Glutamatergic neuron (in vitro differentiated cells): ENCODE measurements at regions not wholly inside any gene's neighbourhood (a gene's known extent, or its start where the extent isn't known, plus 50 kb on each side); places are given as distances from the start of the nearest gene placed in this dataset.

Experiments used
- DNase-seq: peaks from one replicate; pipeline ENCODE4 v3.0.0; 2022
- H3K27ac Mint-ChIP-seq: one replicate; pipeline ENCODE4 v1.8.0; 2020; ENCODE audit warnings: mild to moderate bottlenecking, mixed read lengths, inconsistent platforms; ENCODE audit not compliant: unreplicated experiment
- H3K27me3 Mint-ChIP-seq: one replicate; pipeline ENCODE4 v1.8.0; 2020; ENCODE audit warnings: mild to moderate bottlenecking, moderate library complexity, mixed read lengths, inconsistent platforms; ENCODE audit not compliant: unreplicated experiment
- H3K36me3 Mint-ChIP-seq: one replicate; pipeline ENCODE4 v1.8.0; 2020; ENCODE audit warnings: mild to moderate bottlenecking, mixed read lengths, inconsistent platforms; ENCODE audit not compliant: unreplicated experiment
- H3K4me1 Mint-ChIP-seq: one replicate; pipeline ENCODE4 v1.8.0; 2020; ENCODE audit warnings: mild to moderate bottlenecking, low read depth, mixed read lengths, inconsistent platforms; ENCODE audit not compliant: unreplicated experiment
- H3K4me3 Mint-ChIP-seq: one replicate; pipeline ENCODE4 v1.8.0; 2020; ENCODE audit warnings: mild to moderate bottlenecking, mixed read lengths, inconsistent platforms; ENCODE audit not compliant: unreplicated experiment
- H3K9me3 Mint-ChIP-seq: one replicate; pipeline ENCODE4 v1.8.0; 2020; ENCODE audit warnings: mild to moderate bottlenecking, moderate library complexity, mixed read lengths, inconsistent platforms; ENCODE audit not compliant: unreplicated experiment
- TF ChIP-seq, protein P1 (sequence below): fragments of 200-600 bp; sonication (generic); IDR thresholded peaks from one replicate; pipeline ENCODE4 v1.5.0; 2021; ENCODE audit not compliant: partially characterized antibody, unreplicated experiment

DNA sequence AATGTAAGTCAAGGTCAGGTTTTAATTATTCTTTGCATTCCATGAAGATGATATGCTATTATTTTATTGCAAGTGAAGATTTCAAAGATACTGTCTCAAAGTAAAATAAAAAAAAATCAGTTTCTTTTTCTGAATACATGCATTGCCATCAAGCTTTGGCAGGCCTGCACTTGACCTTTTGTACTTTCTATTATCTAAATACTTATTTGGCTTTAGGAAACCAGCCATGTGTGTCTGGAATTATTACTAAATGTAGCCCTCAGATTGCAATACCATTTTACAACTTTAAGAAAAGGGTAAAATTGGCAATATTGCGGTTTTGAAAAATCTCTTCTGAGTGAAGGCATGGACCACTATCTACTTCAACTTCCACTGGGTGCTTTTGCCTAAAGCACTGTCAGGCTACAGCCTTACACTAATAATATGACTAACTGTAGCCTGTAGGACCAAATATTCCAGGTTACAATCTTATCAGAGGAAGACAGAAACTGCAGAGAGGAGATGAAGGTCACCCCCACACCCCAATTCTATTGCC is 349.4 kb upstream of the DCBLD2 start:
- TF ChIP-seq, protein P1, sequence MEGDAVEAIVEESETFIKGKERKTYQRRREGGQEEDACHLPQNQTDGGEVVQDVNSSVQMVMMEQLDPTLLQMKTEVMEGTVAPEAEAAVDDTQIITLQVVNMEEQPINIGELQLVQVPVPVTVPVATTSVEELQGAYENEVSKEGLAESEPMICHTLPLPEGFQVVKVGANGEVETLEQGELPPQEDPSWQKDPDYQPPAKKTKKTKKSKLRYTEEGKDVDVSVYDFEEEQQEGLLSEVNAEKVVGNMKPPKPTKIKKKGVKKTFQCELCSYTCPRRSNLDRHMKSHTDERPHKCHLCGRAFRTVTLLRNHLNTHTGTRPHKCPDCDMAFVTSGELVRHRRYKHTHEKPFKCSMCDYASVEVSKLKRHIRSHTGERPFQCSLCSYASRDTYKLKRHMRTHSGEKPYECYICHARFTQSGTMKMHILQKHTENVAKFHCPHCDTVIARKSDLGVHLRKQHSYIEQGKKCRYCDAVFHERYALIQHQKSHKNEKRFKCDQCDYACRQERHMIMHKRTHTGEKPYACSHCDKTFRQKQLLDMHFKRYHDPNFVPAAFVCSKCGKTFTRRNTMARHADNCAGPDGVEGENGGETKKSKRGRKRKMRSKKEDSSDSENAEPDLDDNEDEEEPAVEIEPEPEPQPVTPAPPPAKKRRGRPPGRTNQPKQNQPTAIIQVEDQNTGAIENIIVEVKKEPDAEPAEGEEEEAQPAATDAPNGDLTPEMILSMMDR: no peak
- H3K4me1 Mint-ChIP-seq: no peaks in the 10 kb centered on the region
- H3K4me3 Mint-ChIP-seq: no peak overlapping the region
- no peak for DNase-seq
- H3K27me3 Mint-ChIP-seq: no peaks in the 10 kb centered on the region
- H3K36me3 Mint-ChIP-seq: no peaks in the 10 kb centered on the region
- H3K27ac Mint-ChIP-seq: no peak overlapping the region
- H3K9me3 Mint-ChIP-seq: no peaks in the 10 kb centered on the region

DNA sequence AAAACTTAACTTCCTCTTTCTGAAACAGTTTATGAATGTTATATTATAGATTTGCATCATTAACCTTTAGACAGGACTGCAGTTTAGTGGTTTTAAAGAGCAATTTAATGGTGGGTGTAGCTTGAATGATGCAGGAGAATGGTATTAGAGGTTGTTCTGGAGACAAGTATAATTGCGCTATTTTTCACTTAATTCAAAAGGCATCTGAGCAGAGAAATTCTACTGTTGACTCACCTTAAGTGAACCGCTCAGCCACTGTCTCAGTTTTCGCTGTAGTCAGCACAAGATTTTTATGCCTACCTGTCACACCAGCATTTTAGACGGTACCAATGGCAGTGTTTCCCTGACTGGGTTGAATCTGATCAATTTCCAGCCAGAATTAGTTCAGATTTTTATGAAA is 348.8 kb upstream of the DCBLD2 start:
- Mint-ChIP-seq H3K4me3 (no peak overlapping the region), H3K27me3 (no peaks in the 10 kb centered on the region), H3K9me3 (no peaks in the 10 kb centered on the region), H3K4me1 (no peaks in the 10 kb centered on the region), H3K36me3 (no peaks in the 10 kb centered on the region), H3K27ac (no peak overlapping the region)
- TF ChIP-seq, protein P1: no peak
- DNase-seq: no peak

DNA sequence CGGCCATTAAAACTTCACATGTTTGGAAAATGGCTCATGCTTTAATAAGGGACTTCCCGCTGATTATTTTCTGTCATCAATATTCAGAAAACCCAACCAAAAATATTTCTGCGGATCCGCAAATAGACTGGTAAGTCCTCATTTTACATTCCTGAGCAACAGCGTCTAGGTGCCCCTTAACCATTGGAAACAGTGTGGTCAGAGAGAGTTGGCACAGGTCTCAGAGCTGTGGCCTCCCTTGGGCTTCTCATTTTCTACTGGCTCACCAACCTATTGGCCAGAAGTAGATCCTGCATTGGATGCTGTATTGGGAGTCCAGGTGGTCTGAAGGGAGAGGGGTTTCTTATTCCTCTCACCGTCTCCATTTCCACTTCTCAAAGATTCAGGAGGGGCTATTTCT is 348.1 kb upstream of the DCBLD2 start:
- Mint-ChIP-seq H3K4me3 (no peak overlapping the region), H3K36me3 (no peaks in the 10 kb centered on the region), H3K9me3 (no peaks in the 10 kb centered on the region), H3K27me3 (no peaks in the 10 kb centered on the region), H3K27ac (no peak overlapping the region), H3K4me1 (no peaks in the 10 kb centered on the region)
- TF ChIP-seq, protein P1: no peak
- DNase-seq: no peak

DNA sequence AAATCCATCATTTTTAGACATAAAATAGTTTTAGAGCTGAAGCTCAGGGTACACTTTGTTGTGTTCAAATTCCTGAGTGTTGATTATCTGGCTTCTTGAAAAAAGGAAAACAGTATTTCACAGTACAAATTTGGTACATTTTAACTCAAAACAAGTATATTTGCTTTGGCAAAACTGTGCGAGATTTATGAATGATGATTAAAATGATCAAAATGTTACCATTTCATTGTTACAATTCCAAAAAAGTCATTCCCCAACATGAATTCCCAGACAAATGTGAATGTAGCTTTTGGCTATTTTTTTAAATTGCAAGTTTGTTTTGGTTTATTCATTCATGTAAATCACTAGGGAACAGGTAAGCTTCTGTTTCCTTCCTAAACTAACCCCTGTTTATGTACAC is 347.4 kb upstream of the DCBLD2 start:
- Mint-ChIP-seq H3K9me3 (no peaks in the 10 kb centered on the region), H3K36me3 (no peaks in the 10 kb centered on the region), H3K27ac (no peak overlapping the region), H3K27me3 (no peaks in the 10 kb centered on the region), H3K4me3 (no peak overlapping the region), H3K4me1 (no peaks in the 10 kb centered on the region)
- TF ChIP-seq, protein P1: no peak
- DNase-seq: no peak

DNA sequence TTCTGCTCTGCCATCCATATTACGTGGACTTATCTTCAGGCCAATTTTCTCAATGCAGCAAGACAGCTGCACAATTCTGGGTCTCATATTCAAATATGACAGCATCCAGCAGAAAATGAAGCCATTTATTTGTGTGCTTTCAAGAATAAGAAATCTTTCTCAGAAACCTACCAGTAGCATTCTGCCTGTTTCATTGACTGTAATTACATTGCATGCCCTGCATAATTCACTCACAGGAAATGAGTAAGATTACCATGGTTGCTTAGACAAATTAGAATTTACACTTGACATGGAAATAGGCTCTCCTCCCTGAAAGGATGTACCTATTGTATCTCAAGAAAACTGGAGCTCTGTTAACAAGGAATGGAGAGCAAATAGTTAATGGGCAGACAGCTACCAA is 346.6 kb upstream of the DCBLD2 start:
- Mint-ChIP-seq H3K4me3 (no peak overlapping the region), H3K9me3 (no peaks in the 10 kb centered on the region), H3K27me3 (no peaks in the 10 kb centered on the region), H3K36me3 (no peaks in the 10 kb centered on the region), H3K4me1 (no peaks in the 10 kb centered on the region), H3K27ac (no peak overlapping the region)
- TF ChIP-seq, protein P1: no peak
- DNase-seq: no peak
